ENCODE measurements at regions not wholly inside any gene's neighbourhood (a gene's known extent, or its start where the extent isn't known, plus 50 kb on each side); places are given as distances from the start of the nearest gene placed in this dataset.

DNA sequence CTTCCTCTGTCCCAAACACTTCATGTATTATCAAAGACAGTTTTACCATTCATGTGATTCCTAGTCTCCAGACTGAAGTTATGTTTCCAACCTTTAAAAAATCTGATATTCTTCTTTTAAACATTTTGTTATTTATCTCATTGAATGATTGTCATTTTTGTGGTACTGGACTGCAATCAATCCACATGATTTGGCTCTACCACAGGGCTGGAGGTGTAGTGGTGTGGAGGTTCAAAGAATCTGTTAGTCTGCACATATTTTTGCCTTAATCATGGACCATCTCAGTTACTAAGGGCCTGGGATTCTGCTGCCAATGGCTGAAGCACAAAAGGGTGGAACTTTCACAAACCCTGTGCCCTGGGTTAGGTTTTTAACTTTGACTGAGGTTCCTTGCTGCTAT, 164.1 kb upstream of the JAG1 start:
- TF ChIP-seq, protein P1, sequence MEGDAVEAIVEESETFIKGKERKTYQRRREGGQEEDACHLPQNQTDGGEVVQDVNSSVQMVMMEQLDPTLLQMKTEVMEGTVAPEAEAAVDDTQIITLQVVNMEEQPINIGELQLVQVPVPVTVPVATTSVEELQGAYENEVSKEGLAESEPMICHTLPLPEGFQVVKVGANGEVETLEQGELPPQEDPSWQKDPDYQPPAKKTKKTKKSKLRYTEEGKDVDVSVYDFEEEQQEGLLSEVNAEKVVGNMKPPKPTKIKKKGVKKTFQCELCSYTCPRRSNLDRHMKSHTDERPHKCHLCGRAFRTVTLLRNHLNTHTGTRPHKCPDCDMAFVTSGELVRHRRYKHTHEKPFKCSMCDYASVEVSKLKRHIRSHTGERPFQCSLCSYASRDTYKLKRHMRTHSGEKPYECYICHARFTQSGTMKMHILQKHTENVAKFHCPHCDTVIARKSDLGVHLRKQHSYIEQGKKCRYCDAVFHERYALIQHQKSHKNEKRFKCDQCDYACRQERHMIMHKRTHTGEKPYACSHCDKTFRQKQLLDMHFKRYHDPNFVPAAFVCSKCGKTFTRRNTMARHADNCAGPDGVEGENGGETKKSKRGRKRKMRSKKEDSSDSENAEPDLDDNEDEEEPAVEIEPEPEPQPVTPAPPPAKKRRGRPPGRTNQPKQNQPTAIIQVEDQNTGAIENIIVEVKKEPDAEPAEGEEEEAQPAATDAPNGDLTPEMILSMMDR (IDR thresholded peaks at IDR 0.05): no peak
- no peak for TF ChIP-seq POLR2A (IDR thresholded peaks at IDR 0.05)
